Activated CD8-positive, alpha-beta memory T cell treated with anti-CD3 and anti-CD28 coated beads for 48 hours (primary cell): ENCODE measurements at regions not wholly inside any gene's neighbourhood (a gene's known extent, or its start where the extent isn't known, plus 50 kb on each side); places are given as distances from the start of the nearest gene placed in this dataset.
"Not testable (repeated sequence)": the region's sequence is repeated elsewhere in the genome, so short reads cannot be mapped to it uniquely, and the experiment has no call there.

Experiments used
- DNase-seq, 3 experiments: peaks; one replicate each; pipeline ENCODE4 v3.0.0-alpha.2; 2020; ENCODE audit warnings: low read depth in 2 of 3, low spot score in 2 of 3

DNA sequence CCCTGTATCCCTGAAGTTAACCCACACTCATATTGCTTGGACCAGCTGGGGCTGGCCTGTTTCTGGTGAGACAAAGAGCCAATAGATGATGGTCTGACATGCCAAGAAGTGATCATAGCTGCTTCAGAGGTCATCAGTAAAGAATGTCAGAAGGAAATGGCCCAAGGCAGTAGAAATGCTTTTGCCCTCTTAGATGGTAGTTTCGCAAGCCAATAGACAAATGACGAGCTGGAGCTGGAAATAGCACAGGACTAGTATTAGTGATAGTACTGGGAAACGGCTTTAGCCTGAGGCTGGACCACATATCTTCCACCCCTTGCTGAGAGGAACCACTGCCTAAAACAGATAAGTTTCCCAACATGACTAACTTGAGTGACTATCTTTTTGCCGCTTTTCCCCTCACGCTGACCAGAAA, 176.1 kb upstream of the THBS1 start:
- DNase-seq, result no peak

DNA sequence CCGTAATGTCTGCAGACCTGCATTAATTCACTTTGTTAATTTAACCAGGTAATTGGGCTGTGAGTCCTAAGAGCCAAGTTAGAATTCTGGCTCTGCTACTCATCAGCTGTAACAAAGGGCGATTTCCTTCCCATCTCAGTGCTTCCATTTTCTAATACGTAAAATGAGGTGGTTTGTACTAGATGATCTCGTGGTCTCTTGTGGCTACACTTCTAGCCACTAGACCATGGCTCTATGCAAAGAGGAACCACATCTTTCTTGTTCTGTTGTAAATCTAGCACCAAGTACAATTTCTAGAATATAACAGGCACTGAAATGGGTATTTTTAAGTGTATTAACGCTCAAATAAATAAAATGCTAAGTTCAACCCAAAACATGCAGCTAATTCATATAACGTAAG, 174.4 kb upstream of the THBS1 start:
- no peak for DNase-seq

DNA sequence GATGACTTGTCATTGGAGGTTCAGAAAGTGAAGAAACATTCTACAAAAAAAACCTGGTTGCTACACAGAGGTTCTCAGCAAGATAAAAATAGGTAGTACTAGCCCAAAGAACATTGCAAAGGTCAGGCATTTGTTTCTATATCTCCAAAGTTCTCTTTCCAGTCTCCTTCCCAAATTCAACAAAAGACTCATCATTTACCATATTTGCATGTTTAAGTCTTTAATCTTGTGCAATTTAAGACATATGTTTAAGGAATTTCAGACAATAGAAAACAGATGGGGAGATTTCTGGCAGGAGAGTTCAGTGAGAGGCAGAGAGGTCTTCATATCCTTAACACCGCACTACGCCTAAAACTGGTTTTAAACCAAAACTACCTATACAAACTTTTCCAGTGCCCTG, 173.8 kb upstream of the THBS1 start:
- no peak for DNase-seq

DNA sequence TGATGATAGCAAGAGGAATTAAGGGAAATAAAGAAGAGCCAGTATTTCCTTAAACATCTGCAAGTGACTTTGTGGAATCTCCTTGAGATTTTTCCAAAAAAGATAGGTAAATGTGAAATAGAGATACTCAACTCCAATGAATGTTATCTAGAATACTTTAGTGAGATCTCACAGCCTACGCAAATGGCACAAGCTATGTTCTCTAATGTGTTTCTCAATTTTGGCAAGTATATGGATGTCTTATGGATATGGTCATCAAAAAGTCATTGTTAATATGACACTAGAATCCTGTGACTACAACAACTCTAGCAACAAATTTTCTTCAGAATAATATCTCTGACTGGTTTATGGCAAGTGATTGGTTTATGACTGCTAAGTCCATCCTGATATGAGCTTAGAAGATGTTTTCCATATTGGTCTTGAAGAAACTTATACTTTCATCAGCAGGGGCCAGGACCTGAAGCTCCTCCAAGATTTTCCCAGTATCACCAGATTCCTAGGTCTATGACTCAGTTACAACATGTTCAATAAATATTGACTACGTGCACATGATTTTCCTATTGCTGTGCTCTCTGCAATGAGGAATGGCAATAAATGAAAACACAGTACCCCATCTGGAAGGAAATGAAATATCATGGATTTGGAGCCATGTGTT, 170.9 kb upstream of the THBS1 start:
- no peak for DNase-seq

DNA sequence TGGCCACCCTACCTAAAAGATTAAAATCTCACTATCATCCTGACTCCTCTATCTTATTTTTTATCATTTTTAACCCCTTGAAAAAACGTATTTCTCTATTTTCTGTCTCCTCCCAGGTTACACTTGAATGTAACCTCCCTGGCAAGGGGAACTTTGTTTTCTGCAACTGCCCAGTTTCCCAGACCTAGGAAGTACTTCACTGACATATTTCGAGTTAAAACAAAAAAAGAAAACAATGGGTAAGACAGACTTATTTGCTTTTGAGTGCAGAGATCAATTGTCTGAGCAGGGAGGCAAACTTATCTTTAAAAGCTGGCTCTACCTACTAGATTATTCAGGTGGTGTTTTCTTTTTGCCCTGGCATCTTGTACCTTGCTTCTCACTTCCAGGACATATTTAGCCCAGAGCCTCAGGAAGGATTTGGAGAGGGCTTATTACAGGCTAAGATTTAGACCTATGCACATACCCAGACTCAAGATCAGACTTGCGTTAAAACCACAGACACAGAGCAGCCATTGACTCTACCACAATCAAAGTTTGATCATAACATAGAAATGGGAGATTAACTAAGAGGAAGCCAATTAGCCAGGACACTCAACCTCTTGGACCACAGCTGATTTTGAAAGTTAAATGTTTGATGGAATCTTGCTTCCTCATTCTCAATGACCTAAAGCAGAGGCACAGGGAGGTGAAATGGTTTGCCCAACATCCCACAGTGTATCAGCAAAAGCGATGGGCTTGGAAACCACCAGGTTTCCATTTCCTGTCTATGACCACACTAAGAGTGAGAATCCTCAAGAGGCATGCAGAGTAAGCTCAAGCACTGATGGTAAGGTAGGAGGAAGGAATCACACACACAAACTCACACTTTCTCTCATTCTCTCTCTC, 169.5 kb upstream of the THBS1 start:
- no peak for DNase-seq

DNA sequence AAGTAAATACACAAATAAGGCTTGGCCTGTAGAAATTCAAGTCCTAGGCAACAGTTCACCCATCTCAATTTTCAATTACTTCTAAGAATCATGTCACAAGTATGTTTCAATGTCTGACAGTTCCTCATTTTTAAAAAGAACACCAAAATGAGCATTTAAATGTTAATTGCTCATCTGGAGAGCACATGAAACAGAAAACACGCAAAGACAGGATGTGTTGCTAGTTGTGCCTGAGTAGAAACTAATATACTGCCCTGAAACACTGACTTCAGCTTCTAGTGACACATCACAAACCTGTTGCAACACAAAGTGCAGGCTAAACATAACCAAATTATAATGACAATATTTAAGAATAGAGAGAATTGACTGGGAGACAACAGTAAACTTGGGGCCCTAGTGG, 167.3 kb upstream of the THBS1 start:
- DNase-seq, result no peak

DNA sequence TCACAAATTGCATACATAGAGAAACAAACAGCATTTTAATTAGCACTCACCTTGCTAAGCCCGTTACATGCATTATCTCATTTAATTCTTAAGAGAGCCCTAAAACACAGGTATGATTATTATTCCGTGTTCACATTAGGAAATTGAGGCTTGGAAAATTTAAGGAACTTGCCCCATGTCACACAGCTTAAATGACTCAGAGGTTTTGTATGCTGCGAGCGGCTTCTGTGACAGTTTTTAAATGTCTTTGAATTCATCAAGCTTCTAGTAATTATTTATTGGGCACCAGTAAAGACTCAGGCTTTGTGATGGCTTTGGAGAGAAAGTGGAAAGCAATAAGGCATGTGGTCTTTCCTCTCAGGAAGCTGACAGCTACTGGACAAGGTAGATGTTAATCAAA, 166.7 kb upstream of the THBS1 start:
- no peak for DNase-seq

DNA sequence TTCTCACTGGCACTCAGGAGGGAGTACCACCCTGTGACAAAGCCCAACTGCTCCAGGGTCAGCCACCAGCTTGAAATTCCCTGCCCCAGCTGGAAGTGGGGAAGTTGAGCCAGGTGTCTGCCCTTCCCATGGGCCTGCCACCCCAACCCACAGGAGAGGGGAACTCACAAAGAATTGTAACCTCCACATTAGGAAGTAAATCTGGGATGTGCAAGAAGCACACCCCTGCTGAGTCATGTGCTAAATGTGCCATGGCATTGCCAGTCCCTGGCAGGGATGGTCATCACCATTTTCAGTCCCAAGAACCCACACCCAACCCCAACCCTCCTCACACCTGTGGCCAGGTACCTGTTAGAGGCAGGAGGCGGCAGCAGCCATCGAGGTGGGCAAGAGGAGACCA, 165.2 kb upstream of the THBS1 start:
- DNase-seq, result no peak

DNA sequence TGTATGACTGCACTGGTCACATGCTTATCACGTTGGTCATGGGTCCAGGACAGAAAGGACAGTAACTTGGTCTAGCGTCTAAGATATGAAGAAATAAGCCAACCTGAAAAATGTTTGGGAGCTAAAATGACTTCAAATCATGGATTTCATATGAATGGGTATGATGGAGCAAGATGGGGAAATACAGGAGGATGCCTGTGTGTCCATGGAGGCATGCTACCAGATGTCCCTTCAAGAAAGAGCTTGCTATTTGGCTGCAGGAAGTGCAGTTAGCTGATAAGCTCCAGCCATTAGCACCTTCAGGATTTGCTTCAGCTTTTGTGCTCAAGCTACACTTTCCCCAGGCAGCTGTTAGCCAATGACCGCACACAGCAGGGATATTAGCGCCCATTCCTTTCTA, 164.6 kb upstream of the THBS1 start:
- DNase-seq, result no peak

DNA sequence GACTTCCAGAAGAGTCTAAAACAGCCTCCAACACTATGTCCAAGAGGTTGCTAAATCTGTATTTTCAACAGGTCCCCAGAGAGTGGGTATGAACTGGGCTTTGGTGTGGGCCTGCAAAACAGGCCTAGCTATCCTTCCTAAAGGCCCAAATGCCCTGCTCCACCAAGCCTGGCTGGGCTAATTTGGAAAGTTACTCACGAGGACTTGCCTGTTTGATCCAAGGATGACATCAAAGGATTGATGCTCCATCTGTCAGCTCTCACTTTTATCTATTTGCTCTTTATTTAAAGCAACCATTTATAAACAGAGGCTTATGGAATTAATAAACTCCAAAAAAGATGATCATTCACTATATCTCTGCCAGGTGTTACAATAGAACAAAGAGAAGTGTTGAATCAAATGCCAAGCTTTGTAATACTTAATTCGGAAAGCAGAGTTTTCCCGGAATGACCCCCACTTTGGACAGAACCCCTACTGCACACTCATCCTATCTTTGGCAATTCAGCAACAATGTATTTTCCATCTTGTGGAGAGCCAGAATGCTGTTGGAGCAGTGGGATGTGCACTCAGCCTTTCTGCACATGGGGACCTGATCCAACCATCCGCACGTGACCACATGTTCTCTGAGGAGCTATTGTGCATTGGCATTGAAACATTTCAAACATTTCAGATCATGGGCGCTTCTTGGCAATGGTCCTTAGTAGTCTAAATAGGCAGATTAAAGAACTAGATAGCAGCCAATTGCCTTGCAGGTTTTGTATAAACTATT, 163.3 kb upstream of the THBS1 start:
- DNase-seq, result no peak

DNA sequence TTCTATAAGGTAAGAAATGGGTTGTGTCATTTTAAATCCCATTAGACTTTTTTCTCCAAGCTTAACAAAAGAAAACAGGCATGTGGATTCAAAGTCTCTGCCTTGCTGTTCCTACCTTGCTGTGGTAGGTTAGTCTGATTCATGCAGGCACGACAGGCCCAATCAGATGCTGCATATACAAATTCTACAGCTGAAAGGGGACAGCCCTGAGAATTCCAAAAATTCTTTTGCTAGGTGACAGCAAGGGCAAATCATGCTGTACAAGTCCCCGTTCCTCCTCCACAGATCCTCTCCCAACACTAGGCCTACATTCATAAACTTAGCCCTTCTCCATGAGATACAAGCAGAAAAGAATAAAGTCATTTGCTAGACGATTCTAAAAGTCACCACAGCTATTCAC, 161.2 kb upstream of the THBS1 start:
- no peak for DNase-seq

DNA sequence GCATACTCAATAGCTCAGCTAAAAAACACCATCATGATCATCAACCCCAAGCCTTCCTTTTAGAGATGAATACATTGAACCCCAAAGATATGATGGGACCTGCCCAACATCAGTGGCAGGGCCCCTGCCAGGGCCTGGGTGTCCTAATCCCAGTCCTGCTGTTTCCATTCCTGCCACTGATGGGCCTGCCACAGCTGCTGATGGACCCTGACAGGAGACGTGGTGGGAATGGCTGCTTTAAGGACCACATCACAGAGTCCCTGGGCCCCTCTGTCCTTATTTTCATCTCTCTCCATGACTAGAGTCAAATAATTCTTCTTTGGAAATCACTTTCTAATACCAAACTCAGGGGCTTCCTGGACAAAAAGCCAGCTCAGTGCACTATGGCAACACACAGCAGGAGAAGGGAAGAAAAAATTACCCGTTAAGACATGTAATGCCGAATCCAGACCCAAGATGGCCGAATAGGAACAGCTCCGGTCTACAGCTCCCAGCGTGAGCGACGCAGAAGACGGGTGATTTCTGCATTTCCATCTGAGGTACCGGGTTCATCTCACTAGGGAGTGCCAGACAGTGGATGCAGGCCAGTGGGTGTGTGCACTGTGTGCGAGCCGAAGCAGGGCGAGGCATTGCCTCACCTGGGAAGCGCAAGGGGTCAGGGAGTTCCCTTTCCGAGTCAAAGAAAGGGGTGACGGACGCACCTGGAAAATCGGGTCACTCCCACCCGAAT, 160.6 kb upstream of the THBS1 start:
- DNase-seq, result not testable (repeated sequence)

DNA sequence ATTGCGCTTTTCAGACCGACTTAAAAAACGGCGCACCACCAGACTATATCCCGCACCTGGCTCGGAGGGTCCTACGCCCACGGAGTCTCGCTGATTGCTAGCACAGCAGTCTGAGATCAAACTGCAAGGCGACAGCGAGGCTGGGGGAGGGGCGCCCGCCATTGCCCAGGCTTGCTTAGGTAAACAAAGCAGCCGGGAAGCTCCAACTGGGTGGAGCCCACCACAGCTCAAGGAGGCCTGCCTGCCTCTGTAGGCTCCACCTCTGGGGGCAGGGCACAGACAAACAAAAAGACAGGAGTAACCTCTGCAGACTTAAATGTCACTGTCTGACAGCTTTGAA, 160.1 kb upstream of the THBS1 start:
- not testable (repeated sequence) for DNase-seq

DNA sequence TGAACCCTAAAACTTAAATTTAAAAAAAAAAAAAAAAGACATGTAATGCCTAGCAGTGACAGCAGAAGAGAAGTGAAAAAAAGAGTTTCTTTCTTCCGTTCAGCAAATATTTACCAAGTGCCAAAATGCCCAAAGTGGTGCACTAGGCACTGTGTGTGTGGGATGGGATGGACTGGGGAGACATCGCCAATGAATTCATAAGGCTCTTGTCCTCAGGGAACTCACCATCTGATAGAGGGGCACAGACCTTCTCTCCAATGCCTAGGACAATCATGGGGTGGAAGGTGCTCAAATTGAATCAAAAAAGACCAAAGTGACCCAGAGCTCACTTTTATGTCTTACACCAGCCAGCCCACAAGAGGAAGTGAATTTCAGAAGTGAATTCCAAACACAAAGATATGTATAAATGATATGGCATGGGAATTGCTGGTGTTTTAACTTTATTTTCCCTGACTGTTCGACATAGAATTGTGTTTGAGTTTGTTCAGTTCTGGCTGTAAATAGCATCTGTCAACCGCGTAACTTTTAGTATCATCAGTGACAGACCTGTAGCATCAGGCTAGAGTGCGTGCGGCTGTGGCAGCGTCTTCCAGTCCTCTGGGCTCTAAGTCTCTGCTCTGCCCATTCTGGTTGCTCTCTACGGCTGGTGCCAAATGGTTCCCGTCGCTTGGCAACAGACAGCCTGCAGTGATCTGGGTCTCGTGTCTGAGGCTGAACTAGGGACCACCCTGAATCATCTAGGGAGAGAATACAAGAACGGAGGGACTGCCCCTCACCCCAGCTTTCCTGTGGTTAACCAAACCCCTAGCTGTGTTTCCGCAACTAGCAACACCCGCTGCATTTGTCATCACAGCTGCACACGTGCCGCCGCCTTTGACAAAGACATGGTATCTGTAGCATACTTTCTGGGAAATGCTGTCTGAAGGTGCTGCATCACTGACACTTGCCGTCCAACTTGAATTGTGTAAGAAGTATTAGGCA, 154.0 kb upstream of the THBS1 start:
- DNase-seq, result peak; percentile 44 to 67 (median 61)

DNA sequence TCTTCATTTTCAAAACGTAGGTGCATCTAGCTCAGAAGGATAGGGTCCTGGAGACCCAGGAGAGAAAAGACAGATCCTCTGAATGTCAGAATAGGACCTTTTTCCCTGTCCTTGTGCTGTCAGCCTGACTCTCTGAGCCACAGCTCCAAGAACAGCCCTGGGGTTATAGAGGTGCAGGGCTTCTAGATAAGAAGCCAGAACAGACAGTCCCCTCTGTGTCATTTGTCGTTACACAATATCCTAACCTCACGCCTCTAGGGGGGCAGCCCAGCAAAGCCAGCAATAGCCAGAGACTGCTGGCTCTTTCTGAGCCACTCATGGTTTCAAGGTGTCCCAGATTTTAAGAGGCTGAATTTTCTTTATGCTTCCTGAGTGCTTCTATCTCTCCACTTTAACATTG, 153.2 kb upstream of the THBS1 start:
- no peak for DNase-seq

DNA sequence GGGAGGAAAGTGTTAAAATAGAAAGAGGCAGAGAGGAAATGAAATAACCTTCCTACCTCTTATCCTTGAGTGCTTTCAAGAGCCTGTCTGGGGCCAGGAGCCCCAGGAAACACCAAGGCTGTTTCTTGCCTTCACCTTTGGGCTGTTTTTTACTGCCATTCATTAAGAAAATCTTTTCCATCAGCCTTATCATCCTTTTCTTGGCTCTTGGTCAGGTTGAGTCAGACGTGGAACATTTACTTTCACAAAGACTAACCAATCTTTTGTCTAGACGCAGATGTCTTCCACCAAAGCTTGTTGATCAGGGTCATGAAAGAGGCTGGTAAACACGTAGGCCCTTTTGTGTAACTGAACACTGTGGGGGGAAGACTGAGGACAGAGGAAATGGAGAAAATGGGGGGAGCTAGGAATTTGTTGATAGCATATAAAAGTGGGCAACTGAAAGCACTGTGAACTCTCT, 151.0 kb upstream of the THBS1 start:
- no peak for DNase-seq

DNA sequence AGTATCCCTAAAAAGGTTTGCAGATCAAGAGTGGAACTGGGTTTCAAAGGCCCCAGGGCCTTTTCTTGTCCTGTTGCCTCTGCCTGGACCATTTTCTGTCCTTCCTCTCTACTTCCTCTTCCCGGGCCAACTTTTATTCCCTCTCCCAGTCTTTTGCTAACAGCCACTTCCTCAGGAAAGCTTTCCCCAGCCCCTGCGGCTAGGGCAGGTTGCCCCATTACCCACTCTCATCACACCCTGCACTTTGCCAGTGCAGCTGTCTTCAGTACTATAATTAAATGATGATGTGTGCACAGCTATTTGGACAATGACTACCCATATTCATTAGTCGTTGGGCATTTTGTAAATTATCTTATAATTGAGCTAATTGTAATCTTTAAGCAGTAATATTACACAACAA, 150.5 kb upstream of the THBS1 start:
- no peak for DNase-seq

DNA sequence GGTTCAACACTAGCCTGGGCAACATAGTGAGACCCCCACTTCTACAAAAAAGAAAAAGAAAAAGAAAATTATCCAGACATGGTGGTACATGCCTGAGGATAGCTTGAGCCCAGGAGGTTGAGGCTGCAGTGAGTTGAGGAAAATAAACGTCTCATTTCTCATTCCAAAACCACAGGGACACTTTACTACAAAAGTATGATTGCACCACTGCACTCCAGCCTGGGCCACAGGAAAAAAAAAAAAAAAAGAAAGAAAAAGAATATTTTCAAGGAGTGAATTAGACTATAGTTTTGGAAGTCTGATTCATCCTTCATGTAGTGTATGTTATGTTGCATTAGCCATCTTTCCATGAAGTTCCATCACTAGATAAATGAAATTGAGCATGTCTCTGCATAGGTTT, 149.5 kb upstream of the THBS1 start:
- DNase-seq, result no peak

DNA sequence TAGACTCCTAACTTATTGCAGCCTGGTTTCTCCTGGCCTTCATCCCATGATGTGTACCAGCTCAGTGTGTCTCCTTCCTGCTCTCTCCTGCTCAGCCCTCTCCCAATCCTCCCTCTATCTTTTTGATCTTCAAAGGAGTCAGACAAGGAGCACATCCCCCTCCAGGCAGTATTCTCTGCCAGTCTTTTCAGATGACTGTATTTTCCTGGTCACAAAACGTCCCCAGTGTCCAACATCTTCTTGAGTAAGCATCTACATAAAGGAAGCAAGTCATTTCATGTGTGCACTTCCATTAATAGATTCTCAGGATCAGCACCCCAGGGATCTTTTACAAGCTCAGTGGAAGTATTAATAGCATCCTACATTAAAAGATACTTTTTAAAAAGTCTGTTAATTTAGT, 148.9 kb upstream of the THBS1 start:
- DNase-seq, result no peak

DNA sequence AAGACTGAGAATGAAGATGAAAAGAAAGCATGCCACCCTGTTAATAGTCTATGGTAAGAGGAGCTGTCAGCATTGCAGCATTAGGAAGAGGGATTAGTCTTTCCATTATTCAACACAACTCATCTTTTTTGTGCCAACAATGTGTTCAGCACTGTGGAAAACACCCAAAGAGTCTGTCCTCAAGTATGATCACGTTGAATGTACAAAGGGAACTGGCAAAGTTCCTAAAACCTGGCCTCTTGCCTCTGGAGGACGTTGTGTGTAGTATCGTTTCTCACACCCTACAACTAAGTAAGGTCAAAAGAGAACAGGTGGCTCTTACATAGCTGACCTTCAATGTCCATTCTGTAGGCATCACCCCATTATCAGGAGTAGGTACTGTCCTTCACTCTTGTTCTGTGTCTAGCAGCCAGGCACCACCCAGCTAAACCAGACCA, 147.9 kb upstream of the THBS1 start:
- no peak for DNase-seq
